Neural cell (in vitro differentiated cells): ENCODE measurements at regions not wholly inside any gene's neighbourhood (a gene's known extent, or its start where the extent isn't known, plus 50 kb on each side); places are given as distances from the start of the nearest gene placed in this dataset.

Experiments used
- H2AFZ ChIP-seq: fragments of 200-600, 300-800 bp; sonication (generic), shearing (Covaris generic); 2 replicates; pipeline ENCODE4 v1.6.0; 2014; ENCODE audit warnings: low read depth, mild to moderate bottlenecking, antibody characterized with exemption, low read length, moderate library complexity
- H3F3A ChIP-seq: fragments of 200-600 bp; shearing (Covaris generic); 2 replicates; pipeline ENCODE4 v1.6.1; 2016; ENCODE audit warnings: mild to moderate bottlenecking, moderate library complexity, mixed read lengths, antibody characterized with exemption, low read length; ENCODE audit not compliant: insufficient read depth, poor library complexity, severe bottlenecking
- H3K27ac ChIP-seq: fragments of 200-600, 300-800 bp; sonication (generic), shearing (Covaris generic); 2 replicates; pipeline ENCODE4 v1.5.1; 2014; ENCODE audit warnings: mild to moderate bottlenecking, low read length, moderate library complexity
- H3K27me3 ChIP-seq: fragments of 300-800, 200-600 bp; sonication (generic), shearing (Covaris generic); 2 replicates; pipeline ENCODE4 v1.6.0; 2014; ENCODE audit warnings: mild to moderate bottlenecking, low read depth, low read length, moderate library complexity; ENCODE audit not compliant: insufficient read depth
- H3K36me3 ChIP-seq: fragments of 300-800, 200-600 bp; sonication (generic), shearing (Covaris generic); 2 replicates; pipeline ENCODE4 v1.5.1; 2014; ENCODE audit warnings: mild to moderate bottlenecking, antibody characterized with exemption, low read length, moderate library complexity; ENCODE audit not compliant: insufficient read depth
- H3K4me2 ChIP-seq: fragments of 300-800, 200-600 bp; sonication (generic), shearing (Covaris generic); 2 replicates; pipeline ENCODE4 v1.6.0; 2014; ENCODE audit warnings: mild to moderate bottlenecking, low read length
- H3K4me3 ChIP-seq: fragments of 300-800, 200-600 bp; sonication (generic), shearing (Covaris generic); 2 replicates; pipeline ENCODE4 v1.5.1; 2014; ENCODE audit warnings: mild to moderate bottlenecking, low read length, moderate library complexity
- H3K79me2 ChIP-seq: fragments of 200-600 bp; shearing (Covaris generic); replicated peaks from 2 replicates; pipeline ENCODE4 v1.6.0; 2014; ENCODE audit warnings: mild to moderate bottlenecking, low read length, moderate library complexity; ENCODE audit not compliant: insufficient read depth
- H3K9ac ChIP-seq: fragments of 300-800, 200-600 bp; sonication (generic), shearing (Covaris generic); 2 replicates; pipeline ENCODE4 v1.6.1; 2016; ENCODE audit warnings: mild to moderate bottlenecking, low read length, mixed read lengths
- H3K9me2 ChIP-seq: fragments of 200-600 bp; shearing (Covaris generic); 2 replicates; pipeline ENCODE4 v1.6.1; 2016; ENCODE audit warnings: mild to moderate bottlenecking, low read length, mixed read lengths; ENCODE audit not compliant: insufficient read depth
- H3K9me3 ChIP-seq: fragments of 200-600, 300-800 bp; sonication (generic), shearing (Covaris generic); 2 replicates; pipeline ENCODE4 v1.6.1; 2016; ENCODE audit warnings: mild to moderate bottlenecking, mixed run types, low read length, moderate library complexity, mixed read lengths
- H4K20me1 ChIP-seq: fragments of 200-600 bp; shearing (Covaris generic); 2 replicates; pipeline ENCODE4 v1.6.1; 2016; ENCODE audit warnings: mild to moderate bottlenecking, mixed run types; ENCODE audit not compliant: insufficient read depth
- EP300 ChIP-seq: fragments of 450-650 bp; conservative IDR thresholded peaks from 2 replicates; pipeline ENCODE4 v1.6.1; 2014; ENCODE audit warnings: antibody characterized with exemption, mild to moderate bottlenecking, moderate library complexity; ENCODE audit not compliant: poor library complexity, severe bottlenecking
- EZH2 ChIP-seq: fragments of 200-600, 300-800 bp; shearing (Covaris generic), sonication (generic); IDR thresholded peaks from 2 replicates; pipeline ENCODE4 v1.6.1; 2014; ENCODE audit warnings: antibody characterized with exemption, low read length, borderline replicate concordance, mild to moderate bottlenecking; ENCODE audit not compliant: insufficient read depth, poor library complexity, severe bottlenecking
- MXI1 ChIP-seq: fragments of 450-650 bp; conservative IDR thresholded peaks from 2 replicates; pipeline ENCODE4 v1.6.1; 2014; ENCODE audit warnings: antibody characterized with exemption, mild to moderate bottlenecking; ENCODE audit not compliant: poor library complexity, severe bottlenecking
- POLR2AphosphoS5 ChIP-seq: IDR thresholded peaks from 2 replicates; pipeline ENCODE4 v1.6.1; 2012
- RAD21 ChIP-seq: fragments of 450-650 bp; conservative IDR thresholded peaks from 2 replicates; pipeline ENCODE4 v1.6.1; 2014; ENCODE audit warnings: antibody characterized with exemption, mild to moderate bottlenecking, moderate library complexity
- SMC3 ChIP-seq: fragments of 450-650 bp; conservative IDR thresholded peaks from 2 replicates; pipeline ENCODE4 v1.6.1; 2014; ENCODE audit warnings: antibody characterized with exemption, mild to moderate bottlenecking, moderate library complexity; ENCODE audit not compliant: poor library complexity
- TAF1 ChIP-seq: IDR thresholded peaks from 2 replicates; pipeline ENCODE4 v1.6.1; 2012; ENCODE audit warnings: low read depth
- TF ChIP-seq, protein P1 (sequence below): fragments of 450-650 bp; IDR thresholded peaks from 2 replicates; pipeline ENCODE4 v1.5.1; 2014; ENCODE audit warnings: antibody characterized with exemption, mild to moderate bottlenecking, moderate library complexity; ENCODE audit not compliant: poor library complexity, severe bottlenecking
- TF ChIP-seq, protein P2 (sequence below): IDR thresholded peaks from 2 replicates; pipeline ENCODE4 v1.6.1; 2012; ENCODE audit warnings: borderline replicate concordance

DNA sequence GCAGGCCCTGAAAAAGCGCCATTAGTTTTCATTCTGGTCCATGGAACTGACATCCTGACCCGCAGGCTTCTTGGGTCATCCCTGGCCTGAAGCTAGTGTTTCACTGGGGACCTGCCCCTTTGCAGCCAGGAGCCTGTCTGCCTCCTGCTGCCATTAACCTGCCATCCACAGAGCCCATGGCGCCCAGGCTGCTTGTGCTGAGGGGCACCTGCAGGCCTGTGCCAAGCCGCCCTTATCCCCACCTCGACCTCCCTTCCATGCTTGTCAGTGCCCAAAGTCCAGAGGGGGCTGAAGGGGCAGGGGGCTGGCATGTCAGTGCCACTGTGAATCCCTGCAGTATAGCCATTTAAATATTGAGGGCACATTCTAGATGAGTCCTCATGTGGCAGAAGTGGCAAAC, 207.6 kb upstream of the USP25 start:
- Histone ChIP-seq H4K20me1 (no peaks in the 10 kb centered on the region), H3K4me3 (no peak overlapping the region), H3K27me3 (no peaks in the 10 kb centered on the region), H3K79me2 (no peaks in the 10 kb centered on the region), H3K27ac (no peak overlapping the region), H3F3A (no peaks in the 10 kb centered on the region), H3K9me3 (no peaks in the 10 kb centered on the region), H3K36me3 (no peaks in the 10 kb centered on the region), H2AFZ (no peak overlapping the region), H3K9me2 (no peaks in the 10 kb centered on the region), H3K4me2 (no peak overlapping the region), H3K9ac (no peak overlapping the region)
- TF ChIP-seq RAD21 (no peak), TAF1 (no peak), MXI1 (no peak), EZH2 (no peak), POLR2AphosphoS5 (no peak), SMC3 (no peak), EP300 (no peak)
- TF ChIP-seq, protein P1, sequence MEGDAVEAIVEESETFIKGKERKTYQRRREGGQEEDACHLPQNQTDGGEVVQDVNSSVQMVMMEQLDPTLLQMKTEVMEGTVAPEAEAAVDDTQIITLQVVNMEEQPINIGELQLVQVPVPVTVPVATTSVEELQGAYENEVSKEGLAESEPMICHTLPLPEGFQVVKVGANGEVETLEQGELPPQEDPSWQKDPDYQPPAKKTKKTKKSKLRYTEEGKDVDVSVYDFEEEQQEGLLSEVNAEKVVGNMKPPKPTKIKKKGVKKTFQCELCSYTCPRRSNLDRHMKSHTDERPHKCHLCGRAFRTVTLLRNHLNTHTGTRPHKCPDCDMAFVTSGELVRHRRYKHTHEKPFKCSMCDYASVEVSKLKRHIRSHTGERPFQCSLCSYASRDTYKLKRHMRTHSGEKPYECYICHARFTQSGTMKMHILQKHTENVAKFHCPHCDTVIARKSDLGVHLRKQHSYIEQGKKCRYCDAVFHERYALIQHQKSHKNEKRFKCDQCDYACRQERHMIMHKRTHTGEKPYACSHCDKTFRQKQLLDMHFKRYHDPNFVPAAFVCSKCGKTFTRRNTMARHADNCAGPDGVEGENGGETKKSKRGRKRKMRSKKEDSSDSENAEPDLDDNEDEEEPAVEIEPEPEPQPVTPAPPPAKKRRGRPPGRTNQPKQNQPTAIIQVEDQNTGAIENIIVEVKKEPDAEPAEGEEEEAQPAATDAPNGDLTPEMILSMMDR: no peak
- TF ChIP-seq, protein P2, sequence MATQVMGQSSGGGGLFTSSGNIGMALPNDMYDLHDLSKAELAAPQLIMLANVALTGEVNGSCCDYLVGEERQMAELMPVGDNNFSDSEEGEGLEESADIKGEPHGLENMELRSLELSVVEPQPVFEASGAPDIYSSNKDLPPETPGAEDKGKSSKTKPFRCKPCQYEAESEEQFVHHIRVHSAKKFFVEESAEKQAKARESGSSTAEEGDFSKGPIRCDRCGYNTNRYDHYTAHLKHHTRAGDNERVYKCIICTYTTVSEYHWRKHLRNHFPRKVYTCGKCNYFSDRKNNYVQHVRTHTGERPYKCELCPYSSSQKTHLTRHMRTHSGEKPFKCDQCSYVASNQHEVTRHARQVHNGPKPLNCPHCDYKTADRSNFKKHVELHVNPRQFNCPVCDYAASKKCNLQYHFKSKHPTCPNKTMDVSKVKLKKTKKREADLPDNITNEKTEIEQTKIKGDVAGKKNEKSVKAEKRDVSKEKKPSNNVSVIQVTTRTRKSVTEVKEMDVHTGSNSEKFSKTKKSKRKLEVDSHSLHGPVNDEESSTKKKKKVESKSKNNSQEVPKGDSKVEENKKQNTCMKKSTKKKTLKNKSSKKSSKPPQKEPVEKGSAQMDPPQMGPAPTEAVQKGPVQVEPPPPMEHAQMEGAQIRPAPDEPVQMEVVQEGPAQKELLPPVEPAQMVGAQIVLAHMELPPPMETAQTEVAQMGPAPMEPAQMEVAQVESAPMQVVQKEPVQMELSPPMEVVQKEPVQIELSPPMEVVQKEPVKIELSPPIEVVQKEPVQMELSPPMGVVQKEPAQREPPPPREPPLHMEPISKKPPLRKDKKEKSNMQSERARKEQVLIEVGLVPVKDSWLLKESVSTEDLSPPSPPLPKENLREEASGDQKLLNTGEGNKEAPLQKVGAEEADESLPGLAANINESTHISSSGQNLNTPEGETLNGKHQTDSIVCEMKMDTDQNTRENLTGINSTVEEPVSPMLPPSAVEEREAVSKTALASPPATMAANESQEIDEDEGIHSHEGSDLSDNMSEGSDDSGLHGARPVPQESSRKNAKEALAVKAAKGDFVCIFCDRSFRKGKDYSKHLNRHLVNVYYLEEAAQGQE: no peak

DNA sequence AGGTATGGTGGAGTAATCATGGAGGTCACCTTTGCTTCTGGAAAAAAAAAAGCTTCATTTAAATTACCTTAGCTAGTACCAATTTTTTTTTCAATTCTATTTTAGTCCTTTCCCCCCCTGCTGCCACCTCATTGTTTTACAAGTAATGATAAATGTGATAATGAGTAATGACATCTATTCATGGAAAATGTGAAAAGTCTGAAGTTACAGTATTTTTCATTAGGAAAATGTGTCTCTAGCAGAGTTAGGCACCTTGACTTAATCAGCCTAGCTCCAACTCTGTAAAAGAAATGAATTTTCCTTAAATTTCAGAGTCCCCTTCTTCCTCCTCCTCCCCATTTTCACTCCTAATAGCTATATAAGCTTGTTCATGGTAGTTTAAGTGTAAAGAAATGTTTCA, 204.9 kb upstream of the USP25 start:
- Histone ChIP-seq H3K9me2 (no peaks in the 10 kb centered on the region), H3F3A (no peaks in the 10 kb centered on the region), H3K9me3 (no peaks in the 10 kb centered on the region), H4K20me1 (no peaks in the 10 kb centered on the region), H3K27me3 (no peaks in the 10 kb centered on the region), H3K4me2 (no peak overlapping the region), H3K27ac (no peak overlapping the region), H2AFZ (no peak overlapping the region), H3K4me3 (no peak overlapping the region), H3K9ac (no peak overlapping the region), H3K79me2 (no peaks in the 10 kb centered on the region), H3K36me3 (no peaks in the 10 kb centered on the region)
- TF ChIP-seq EZH2 (no peak), MXI1 (no peak), SMC3 (no peak), TAF1 (no peak), POLR2AphosphoS5 (no peak), RAD21 (no peak), EP300 (no peak)
- TF ChIP-seq, protein P2: no peak
- TF ChIP-seq, protein P1: no peak
